MG63 (cell line): ENCODE measurements at regions not wholly inside any gene's neighbourhood (a gene's known extent, or its start where the extent isn't known, plus 50 kb on each side); places are given as distances from the start of the nearest gene placed in this dataset.
"Not testable (repeated sequence)": the region's sequence is repeated elsewhere in the genome, so short reads cannot be mapped to it uniquely, and the experiment has no call there.

Source experiments
- DNase-seq: peaks from one replicate; pipeline ENCODE4 v3.0.0-alpha.2; 2020
- H3K27me3 ChIP-seq: fragments of 250-450 bp; sonication (Bioruptor Pico); 2 replicates; pipeline ENCODE4 v1.5.1; 2020; ENCODE audit warnings: mild to moderate bottlenecking, moderate library complexity
- H3K36me3 ChIP-seq: fragments of 250-450 bp; sonication (Bioruptor Pico); 2 replicates; pipeline ENCODE4 v1.5.1; 2020; ENCODE audit warnings: mild to moderate bottlenecking, moderate library complexity
- H3K4me3 ChIP-seq: fragments of 250-450 bp; sonication (Bioruptor Pico); 2 replicates; pipeline ENCODE4 v1.5.1; 2020; ENCODE audit warnings: mild to moderate bottlenecking, moderate library complexity
- H3K9me3 ChIP-seq: fragments of 250-450 bp; sonication (Bioruptor Pico); 2 replicates; pipeline ENCODE4 v1.5.1; 2020; ENCODE audit warnings: mild to moderate bottlenecking, moderate library complexity

DNA sequence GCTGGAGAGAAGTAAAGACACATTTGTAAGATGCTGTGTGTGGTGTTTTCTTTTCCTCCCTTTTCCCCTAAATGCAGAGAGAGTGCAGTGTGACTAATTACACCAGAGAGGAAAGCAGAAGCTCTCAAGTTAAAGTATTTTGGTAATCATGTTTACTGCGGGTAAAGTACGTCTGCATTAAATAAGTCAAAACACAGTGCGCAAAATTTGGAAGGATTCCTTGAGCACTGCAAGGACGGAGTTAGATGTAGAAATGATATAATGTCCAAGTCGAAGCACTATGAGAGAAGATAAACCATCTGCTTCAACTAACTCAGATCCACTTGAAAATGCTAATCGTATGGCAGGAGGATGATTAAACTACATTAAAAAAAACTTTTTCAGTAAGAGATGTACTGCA, 766.5 kb downstream of the RNF144A start:
- Histone ChIP-seq H3K4me3 (no peak overlapping the region), H3K27me3 (no peaks in the 10 kb centered on the region), H3K36me3 (no peaks in the 10 kb centered on the region), H3K9me3 (no peaks in the 10 kb centered on the region)
- DNase-seq, result no peak

DNA sequence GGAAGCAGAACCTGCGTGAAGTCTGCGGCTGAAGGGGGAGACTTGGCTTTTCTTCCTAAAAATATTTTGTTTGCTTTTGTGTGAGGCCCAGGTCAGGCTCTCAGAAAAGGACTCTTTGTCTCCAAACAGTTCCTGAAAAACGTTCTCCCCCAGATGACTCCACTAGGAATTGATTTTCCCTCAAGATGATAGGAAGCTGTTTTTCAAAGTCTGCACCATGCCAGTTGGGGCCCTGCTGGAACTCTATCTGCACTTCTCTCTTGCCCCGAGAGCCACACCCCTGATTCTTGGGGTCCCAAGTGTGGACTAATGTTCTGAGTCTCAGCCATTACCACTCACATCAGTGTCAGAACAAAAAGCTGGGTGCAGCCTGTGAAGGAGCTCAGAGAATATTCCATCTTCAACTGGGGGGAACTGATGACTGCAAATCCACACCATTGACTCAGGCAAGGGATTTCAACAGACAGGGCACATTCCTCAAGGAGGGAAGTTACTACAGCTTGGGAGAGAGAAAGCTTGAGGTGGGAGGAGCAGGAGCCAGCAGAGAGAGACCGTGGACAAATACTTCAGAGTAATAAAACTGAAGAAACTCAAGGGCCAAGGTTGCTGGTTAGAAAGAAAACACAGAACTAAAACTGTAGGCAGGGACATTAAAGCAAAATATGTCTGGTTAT, 768.3 kb downstream of the RNF144A start:
- Histone ChIP-seq H3K4me3 (no peak overlapping the region), H3K36me3 (no peaks in the 10 kb centered on the region), H3K9me3 (no peaks in the 10 kb centered on the region), H3K27me3 (no peaks in the 10 kb centered on the region)
- DNase-seq, result no peak

DNA sequence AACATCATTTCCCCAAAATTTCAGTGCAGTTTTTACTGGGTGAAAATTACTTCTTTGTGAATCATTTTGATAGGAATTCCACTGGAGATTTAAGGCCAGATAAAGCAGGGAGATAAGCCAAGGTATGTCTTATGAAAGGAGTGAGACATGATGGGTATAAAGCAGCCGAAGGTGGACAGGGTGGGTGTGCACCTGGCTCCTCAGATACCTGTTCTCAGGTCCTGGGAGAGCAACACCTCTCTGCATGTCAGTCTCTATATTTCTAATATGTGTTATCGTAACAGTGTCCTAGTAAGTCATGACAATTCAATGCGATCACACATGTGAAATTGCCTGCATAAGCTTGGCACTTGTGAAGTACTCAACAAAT, 768.8 kb downstream of the RNF144A start:
- Histone ChIP-seq H3K9me3 (no peaks in the 10 kb centered on the region), H3K4me3 (no peak overlapping the region), H3K36me3 (no peaks in the 10 kb centered on the region), H3K27me3 (no peaks in the 10 kb centered on the region)
- DNase-seq, result no peak

DNA sequence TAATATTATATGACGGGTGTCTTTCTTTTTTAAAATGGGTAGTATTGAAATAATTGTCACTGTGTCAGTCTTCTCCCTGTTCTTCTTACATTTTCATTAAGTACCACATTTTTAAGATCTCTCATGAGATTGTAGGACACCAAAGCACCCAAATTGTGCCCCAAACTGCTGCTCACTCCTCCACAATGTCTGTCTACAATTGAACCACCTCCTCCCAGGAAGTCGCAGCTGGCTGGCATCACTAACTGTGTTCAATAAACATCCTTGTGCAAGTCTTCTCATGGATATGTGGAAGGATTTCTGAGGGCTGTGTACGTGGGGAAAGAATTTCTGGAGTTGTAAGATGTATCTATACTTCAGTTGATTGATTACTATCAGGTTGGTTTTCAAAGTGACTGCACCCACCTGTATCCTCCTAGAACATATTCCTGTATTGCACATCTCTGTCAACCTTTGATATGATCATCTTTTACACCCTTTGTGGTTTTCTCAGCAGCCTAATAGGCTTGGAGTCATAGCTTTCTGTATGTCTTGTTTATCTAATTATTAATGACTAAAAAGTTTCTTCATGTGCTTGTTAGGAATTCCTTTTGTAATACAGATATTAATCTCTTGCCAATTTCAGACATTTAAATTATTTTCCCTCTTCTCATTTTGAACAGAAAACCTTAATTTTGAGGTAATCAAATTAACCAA, 774.9 kb downstream of the RNF144A start:
- no peaks in the 10 kb centered on the region for H3K36me3 ChIP-seq
- no peak for DNase-seq
- H3K9me3 ChIP-seq, result no peaks in the 10 kb centered on the region
- no peaks in the 10 kb centered on the region for H3K27me3 ChIP-seq
- no peak overlapping the region for H3K4me3 ChIP-seq

DNA sequence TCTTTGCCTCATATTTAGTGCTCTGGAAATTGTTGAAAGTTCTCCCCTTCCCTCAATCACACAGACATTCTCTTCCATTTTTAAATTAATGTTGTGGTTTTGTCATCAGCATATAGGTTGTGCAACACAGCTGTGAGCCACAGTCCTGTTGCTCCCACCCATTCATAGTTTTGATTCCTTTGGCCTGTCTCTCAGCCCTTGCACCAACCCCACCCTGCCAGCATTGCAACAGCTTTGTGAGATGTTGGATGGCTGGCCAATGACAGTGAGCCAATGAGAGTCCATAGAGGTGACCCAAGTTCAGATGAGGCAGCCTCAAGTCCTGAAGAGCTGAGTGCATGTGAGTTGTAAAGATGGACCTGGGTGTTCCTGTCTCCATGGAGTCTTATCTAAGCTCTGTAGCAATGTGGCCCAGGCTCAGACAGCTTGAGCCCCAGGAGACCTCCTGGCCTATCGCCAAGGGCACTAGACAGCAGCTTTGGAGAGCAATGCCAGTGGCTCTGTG, 775.5 kb downstream of the RNF144A start:
- peak; percentile 43 for DNase-seq
- no peaks in the 10 kb centered on the region for H3K36me3 ChIP-seq
- H3K9me3 ChIP-seq, result no peaks in the 10 kb centered on the region
- no peak overlapping the region for H3K4me3 ChIP-seq
- H3K27me3 ChIP-seq, result no peaks in the 10 kb centered on the region

DNA sequence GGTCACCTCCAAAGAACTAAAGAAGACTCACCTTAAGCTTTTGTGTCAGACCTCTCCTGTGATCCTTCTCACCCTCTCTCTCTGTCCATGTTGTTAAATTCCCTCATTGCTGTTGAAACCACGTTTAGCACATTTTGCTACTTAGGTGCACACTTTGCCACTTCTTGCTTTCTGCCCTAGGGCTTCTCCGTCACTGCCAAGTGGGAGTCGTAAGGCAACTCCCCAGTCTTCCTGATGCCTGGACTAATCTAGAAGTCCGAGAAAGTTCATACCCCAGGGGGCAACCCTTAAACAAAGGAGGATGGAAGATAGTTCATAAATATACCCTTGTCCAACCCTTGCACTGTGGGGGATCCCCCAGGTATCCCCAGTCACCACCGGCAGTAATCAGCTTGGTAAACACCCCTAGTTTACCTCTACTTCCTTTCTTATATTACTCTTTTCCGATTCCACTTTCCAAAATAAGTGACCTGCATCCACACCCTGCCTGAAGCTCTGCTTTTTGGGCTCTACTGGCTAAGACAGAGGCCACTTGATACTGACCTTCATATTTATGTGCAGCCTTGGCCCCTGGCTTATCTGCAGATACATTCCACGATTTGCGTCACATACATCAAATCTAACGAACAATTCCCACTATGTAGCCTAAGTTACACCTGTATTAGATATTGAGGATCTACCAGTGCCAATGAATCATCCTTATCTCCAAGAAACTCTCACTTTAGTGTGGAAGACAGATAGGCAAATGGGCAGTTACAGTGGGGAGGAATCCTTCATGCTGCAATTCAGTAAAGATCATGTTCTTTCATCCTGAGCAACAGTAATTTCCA, 776.2 kb downstream of the RNF144A start:
- Histone ChIP-seq H3K4me3 (no peak overlapping the region), H3K27me3 (no peaks in the 10 kb centered on the region), H3K36me3 (no peaks in the 10 kb centered on the region), H3K9me3 (no peaks in the 10 kb centered on the region)
- DNase-seq, result no peak

DNA sequence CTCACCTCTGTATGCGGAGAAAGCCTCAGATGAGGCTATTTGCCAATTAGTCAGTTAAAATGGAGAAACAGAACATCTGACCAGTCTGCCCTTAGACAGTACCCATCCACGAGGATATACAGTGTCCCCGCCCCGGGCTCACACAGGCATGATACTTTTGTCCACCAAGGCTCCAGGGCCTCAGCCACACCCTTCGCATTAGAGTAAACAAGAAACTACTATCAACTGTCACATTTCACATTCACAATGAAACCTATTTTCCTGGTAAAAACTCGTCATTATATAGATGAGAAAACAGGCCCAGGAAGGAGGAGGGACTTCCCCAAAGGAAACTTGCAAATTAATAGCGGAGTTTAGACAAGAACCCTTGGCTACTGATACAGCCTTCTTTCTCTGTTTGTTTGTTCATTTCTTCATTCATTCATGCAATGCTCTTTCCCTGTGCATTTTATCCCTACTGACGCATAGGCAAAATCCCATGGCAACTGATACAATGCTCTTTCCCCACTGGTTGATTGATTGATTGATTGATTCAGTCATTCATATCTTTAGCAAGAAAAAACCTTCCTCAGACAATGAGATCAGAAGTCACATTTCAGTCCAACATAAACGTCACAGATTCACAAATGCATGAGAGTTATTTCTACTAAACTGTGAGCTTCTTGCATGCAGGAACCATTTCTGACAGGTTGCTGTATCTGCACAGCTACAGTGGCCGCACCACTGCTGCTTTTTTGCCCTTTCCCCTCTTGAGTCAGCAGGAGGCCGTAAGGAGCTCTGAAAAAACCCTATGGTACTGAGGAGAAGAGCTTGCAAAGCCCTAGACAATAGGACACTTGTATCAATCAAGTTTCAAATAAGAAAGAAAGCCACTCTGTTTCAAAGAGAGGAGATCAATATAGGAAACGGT, 777.1 kb downstream of the RNF144A start:
- H3K4me3 ChIP-seq, result no peak overlapping the region
- H3K36me3 ChIP-seq, result no peaks in the 10 kb centered on the region
- no peaks in the 10 kb centered on the region for H3K27me3 ChIP-seq
- H3K9me3 ChIP-seq, result no peaks in the 10 kb centered on the region
- no peak for DNase-seq

DNA sequence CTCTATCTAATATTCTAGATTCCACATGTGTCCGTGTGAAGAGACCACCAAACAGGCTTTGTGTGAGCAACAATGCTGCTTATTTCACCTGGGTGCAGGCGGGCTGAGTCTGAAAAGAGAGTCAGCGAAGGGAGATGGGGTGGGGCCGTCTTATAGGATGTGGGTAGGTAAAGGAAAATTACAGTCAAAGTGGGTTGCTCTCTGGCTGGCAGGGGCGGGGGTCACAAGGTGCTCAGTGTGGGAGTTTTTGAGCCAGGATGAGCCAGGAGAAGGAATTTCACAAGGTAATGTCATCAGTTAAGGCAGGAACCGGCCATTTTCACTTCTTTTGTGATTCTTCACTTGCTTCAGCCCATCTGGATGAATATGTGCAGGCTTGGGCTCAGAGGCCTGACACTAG, 779.3 kb downstream of the RNF144A start:
- H3K27me3 ChIP-seq, DNase-seq, H3K4me3 ChIP-seq, H3K9me3 ChIP-seq, H3K36me3 ChIP-seq: not testable (repeated sequence)

DNA sequence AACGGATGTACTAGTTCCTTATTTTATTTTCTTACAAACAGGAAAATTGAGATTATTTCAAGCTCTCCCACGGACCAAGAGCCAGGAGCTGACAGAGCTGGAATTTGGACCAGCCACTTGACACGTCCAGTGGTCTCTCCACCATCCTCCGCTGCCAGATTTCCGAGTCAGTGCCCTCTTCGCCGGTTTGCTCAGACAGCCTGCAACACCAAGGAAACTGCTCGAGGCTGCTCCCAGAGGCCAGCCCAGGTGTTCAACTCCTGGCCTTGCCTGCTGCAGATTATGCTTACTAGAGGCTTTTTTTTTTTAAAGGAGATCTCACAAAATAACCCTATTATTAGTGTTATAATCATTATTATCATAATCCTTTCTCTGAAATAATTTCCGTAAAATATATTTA, 779.8 kb downstream of the RNF144A start:
- Histone ChIP-seq H3K9me3 (no peaks in the 10 kb centered on the region), H3K4me3 (no peak overlapping the region), H3K27me3 (no peaks in the 10 kb centered on the region), H3K36me3 (no peaks in the 10 kb centered on the region)
- no peak for DNase-seq

DNA sequence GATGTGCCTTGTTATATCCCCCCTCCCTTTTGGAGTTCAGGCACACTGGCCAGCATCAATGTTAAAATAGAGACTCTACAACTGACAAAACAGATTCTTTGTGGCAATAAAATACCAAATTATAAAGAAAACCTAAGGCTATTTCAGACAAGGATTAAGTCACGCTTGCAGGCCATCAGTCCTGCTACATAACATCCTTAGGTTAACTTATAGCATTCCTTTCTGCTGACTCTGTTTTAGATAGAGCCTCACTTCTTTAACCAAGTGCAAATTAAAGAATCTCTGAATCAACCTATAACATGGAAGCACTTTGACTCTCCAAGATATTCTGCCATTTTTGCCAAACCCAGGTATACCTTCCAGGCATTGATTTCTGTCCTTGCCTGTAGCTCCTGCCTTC, 784.6 kb downstream of the RNF144A start:
- Histone ChIP-seq H3K4me3 (no peak overlapping the region), H3K27me3 (no peaks in the 10 kb centered on the region), H3K9me3 (no peaks in the 10 kb centered on the region)

DNA sequence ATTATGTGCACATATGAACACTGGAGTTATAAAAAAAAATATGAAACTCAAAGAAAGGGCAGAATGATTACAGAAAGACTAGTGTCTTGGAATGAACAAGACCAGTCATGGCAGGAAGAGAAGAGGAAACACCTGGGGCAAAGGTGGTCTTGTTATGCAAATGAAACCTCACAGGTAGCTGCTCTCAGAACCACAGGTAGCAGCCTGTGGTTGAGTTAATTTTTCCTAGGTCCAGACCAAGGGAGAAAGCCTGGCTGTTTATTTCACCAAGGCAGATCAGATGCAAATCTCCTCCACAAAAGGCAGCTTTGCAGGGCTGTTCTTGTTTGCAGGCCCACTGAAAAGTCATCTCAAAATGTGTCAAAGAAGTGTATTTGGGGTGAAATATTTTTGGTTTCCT, 785.8 kb downstream of the RNF144A start:
- Histone ChIP-seq H3K9me3 (no peaks in the 10 kb centered on the region), H3K27me3 (no peaks in the 10 kb centered on the region), H3K36me3 (no peaks in the 10 kb centered on the region), H3K4me3 (no peak overlapping the region)
- DNase-seq, result no peak

More for the DNA sequence above, 784.6 kb downstream of the RNF144A start:
- H3K36me3 ChIP-seq, result no peaks in the 10 kb centered on the region
- DNase-seq, result no peak

DNA sequence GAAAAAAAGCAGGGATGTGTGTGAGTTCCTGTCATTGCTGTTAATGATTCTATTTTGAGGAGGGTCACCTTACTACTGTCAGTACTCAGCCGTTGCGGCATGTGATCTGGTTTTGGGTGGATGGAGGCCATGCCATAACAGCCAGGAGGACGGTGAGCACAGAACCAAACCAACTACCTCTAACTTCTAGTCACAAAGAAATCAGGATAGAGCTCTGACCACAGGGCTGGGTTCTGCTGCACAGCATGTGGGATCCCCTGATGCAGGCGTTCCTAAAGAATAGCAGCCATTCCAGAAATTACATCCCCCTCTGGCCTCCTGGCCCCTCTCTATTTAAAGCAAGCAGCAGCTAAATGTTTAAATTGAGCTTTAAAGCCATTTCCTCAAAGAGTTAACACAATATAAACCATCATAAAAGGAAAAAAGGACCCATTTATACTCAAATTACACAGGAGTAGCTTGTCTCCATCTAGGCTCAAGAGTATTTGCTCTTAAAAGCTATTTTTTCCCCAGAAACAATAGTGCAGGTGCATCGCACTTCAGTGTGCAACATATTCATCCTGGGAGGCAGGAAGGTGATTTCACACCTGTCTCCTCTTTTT, 786.4 kb downstream of the RNF144A start:
- no peaks in the 10 kb centered on the region for H3K9me3 ChIP-seq

DNA sequence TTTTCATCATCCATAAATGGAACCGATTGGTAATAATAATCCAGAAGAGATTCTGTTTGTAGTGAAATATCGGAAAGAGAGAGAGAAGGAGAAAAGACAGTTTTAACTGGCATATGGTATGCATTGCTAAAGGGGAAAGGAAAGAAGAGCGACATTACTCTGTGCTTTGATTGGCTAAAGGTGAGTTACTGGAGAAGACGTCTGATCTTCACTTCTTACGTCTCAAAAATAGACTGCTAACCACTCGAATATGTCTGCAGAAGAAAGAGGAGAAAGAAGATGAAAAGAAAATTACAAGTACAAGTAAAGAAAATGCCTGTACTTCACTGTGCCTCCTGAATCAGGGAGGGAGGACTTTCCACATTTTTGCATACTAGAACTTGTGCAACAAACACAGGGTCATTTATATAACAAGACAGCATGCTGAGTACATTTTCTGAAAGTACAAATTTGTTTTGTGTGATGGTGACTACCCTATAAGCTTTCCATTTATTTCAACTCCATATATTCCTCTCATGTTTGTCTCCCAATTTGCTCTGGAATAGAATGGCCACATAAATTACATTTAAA, 787.2 kb downstream of the RNF144A start:
- Histone ChIP-seq H3K4me3 (no peak overlapping the region), H3K27me3 (no peaks in the 10 kb centered on the region), H3K9me3 (no peaks in the 10 kb centered on the region), H3K36me3 (no peaks in the 10 kb centered on the region)
- no peak for DNase-seq

More for the DNA sequence above, 786.4 kb downstream of the RNF144A start:
- Histone ChIP-seq H3K36me3 (no peaks in the 10 kb centered on the region), H3K27me3 (no peaks in the 10 kb centered on the region), H3K4me3 (no peak overlapping the region)
- no peak for DNase-seq

DNA sequence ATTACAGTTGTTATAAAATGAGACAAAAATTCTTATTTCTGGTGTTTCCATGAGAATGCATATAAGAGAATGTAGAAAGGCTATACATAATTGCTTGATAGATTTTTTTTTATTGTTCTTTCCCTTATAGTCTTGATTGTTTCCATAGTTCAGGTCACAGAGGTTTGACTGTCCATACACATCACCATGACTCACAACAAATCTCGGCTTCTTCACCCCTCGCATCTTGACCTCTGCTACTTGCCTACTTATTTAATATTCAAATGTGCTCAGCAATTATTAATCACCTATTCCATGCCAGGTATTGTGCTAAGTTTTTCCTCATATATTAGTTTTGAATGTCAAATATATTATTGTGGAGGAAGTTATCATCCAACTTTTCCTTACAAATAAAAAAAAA, 789.6 kb downstream of the RNF144A start:
- DNase-seq, result peak; percentile 42
- H3K4me3 ChIP-seq, result no peak overlapping the region
- no peaks in the 10 kb centered on the region for H3K36me3 ChIP-seq
- H3K27me3 ChIP-seq, result no peaks in the 10 kb centered on the region
- no peaks in the 10 kb centered on the region for H3K9me3 ChIP-seq

DNA sequence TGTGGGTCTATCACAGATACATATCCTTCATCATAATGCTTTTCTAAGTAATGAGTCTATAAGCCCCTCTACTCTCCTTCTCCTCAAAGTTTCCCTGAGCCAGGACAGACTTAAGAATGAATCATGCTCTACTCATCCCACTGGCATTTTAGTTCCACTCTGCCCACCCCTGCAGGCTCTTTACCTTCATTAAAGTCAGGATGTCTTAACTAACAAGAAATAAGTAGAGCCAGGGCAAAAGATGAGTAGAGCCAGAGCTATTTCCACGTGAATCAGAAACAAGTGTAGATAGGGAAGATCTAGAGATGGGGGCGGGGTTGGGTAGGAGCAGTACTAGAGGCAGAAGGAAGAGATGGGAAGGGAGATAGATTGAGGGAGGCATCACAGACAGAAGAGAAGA, 790.5 kb downstream of the RNF144A start:
- DNase-seq, result peak; percentile 64
- H3K4me3 ChIP-seq, result no peak overlapping the region
- no peaks in the 10 kb centered on the region for H3K27me3 ChIP-seq
- no peaks in the 10 kb centered on the region for H3K9me3 ChIP-seq
- H3K36me3 ChIP-seq, result no peaks in the 10 kb centered on the region

DNA sequence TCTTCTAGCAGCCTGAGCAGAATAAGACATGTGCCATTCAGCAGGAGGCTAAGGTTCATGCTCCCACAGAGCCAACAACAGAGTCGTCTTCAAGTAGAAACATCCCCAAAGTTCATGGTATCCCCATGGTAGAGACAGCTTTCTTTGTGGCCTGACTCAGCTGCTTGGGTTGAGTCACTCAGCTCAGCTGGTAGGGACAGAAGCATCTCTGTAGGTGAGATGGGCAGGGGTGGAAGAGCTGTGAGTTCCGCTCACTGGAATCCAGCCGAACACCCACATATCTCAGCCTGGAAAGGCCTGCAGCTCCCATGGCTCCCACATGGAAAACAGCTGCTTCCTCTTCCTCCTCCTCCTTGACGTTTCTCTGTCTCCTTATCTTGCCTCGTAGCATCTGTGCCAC, 792.7 kb downstream of the RNF144A start:
- Histone ChIP-seq H3K36me3 (no peaks in the 10 kb centered on the region), H3K9me3 (no peaks in the 10 kb centered on the region), H3K4me3 (no peak overlapping the region), H3K27me3 (no peaks in the 10 kb centered on the region)
- no peak for DNase-seq
